C4-2B (cell line): ENCODE measurements at regions not wholly inside any gene's neighbourhood (a gene's known extent, or its start where the extent isn't known, plus 50 kb on each side); places are given as distances from the start of the nearest gene placed in this dataset.

Experiments used
- ZFX ChIP-seq: fragments of 450-650 bp; IDR thresholded peaks from 2 replicates; pipeline ENCODE4 v1.6.1; 2017
- TF ChIP-seq, protein P1 (sequence below): fragments of 450-650 bp; conservative IDR thresholded peaks from 2 replicates; pipeline ENCODE4 v1.5.1; 2017; ENCODE audit warnings: mild to moderate bottlenecking

GRCh38 chr13:109846185-109846584 is 59.8 kb upstream of the IRS2 start:
- TF ChIP-seq, protein P1, sequence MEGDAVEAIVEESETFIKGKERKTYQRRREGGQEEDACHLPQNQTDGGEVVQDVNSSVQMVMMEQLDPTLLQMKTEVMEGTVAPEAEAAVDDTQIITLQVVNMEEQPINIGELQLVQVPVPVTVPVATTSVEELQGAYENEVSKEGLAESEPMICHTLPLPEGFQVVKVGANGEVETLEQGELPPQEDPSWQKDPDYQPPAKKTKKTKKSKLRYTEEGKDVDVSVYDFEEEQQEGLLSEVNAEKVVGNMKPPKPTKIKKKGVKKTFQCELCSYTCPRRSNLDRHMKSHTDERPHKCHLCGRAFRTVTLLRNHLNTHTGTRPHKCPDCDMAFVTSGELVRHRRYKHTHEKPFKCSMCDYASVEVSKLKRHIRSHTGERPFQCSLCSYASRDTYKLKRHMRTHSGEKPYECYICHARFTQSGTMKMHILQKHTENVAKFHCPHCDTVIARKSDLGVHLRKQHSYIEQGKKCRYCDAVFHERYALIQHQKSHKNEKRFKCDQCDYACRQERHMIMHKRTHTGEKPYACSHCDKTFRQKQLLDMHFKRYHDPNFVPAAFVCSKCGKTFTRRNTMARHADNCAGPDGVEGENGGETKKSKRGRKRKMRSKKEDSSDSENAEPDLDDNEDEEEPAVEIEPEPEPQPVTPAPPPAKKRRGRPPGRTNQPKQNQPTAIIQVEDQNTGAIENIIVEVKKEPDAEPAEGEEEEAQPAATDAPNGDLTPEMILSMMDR = no peak
- TF ChIP-seq ZFX = no peak
